Retinal pigment epithelial cell (primary cell): ENCODE measurements at regions not wholly inside any gene's neighbourhood (a gene's known extent, or its start where the extent isn't known, plus 50 kb on each side); places are given as distances from the start of the nearest gene placed in this dataset.

Experiments
- DNase-seq: peaks from one replicate; pipeline ENCODE4 v3.0.0-alpha.2; 2010; ENCODE audit warnings: low read depth
- H3K4me3 ChIP-seq: 2 replicates; pipeline ENCODE4 v1.5.1; 2011; ENCODE audit warnings: mild to moderate bottlenecking, low read length, control low read depth, moderate library complexity
- TF ChIP-seq, protein P1 (sequence below): conservative IDR thresholded peaks from 2 replicates; pipeline ENCODE4 v1.5.1; 2011; ENCODE audit warnings: low read depth, low read length, control low read depth, inconsistent platforms

DNA sequence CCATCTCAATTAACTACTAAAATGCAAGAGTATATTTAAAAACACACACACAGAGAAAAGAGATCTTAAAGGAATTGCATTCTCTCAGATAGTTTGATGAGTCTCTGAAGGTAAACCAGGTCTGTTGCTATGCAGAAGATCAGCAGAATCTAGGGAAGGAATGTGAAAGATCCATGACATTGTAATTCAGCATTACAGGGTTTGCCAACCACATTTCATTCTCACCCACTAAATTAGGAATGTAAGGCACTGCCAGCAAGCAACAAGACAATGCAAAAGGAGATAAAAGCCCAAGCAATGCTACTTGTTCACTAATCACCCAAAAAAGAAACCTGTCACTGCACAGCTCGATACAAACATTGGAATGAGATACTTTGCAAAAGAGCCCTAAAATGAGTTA lies 106.3 kb downstream of the LRIG3 start:
- no peak overlapping the region for H3K4me3 ChIP-seq
- TF ChIP-seq, protein P1, sequence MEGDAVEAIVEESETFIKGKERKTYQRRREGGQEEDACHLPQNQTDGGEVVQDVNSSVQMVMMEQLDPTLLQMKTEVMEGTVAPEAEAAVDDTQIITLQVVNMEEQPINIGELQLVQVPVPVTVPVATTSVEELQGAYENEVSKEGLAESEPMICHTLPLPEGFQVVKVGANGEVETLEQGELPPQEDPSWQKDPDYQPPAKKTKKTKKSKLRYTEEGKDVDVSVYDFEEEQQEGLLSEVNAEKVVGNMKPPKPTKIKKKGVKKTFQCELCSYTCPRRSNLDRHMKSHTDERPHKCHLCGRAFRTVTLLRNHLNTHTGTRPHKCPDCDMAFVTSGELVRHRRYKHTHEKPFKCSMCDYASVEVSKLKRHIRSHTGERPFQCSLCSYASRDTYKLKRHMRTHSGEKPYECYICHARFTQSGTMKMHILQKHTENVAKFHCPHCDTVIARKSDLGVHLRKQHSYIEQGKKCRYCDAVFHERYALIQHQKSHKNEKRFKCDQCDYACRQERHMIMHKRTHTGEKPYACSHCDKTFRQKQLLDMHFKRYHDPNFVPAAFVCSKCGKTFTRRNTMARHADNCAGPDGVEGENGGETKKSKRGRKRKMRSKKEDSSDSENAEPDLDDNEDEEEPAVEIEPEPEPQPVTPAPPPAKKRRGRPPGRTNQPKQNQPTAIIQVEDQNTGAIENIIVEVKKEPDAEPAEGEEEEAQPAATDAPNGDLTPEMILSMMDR, result no peak
- DNase-seq, result no peak

DNA sequence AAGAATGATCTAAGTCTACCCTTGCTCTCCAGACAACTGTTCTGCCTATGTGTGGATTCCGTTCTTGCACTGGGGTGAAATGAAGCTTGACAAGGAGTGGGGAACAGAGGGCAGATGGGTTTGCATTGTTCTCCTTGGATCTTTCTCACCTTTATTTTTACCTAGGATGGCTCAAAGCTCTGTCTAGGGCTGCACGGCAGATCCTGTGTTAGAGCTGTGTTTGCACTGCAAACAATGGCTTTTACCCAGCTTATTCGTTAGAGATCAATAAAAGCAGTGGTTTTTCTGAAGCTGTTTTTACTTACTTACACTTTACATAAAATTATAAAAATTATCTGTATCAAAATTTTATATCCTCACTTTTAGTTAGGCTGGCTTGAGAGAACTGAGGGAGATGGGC lies 105.1 kb downstream of the LRIG3 start:
- TF ChIP-seq, protein P1, result no peak
- DNase-seq, result no peak
- H3K4me3 ChIP-seq, result no peak overlapping the region

DNA sequence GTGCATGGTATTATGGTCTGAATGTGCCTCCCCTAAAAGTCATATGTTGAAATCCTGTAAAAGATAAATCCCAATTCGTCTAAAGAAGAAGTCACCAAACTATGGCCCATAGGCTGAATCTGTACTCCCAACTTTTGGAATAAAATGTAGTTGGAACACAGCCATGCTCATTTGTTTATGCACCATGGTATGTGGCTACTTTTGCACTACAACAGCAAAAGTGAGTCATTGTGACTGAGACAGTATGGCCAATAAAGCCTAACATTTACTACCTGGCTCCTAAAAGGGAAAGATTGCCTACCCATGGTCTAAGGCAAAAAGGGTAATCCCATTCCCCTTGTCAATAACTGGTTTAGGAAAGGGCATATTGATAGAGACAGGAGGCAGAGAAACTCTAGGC lies 101.8 kb downstream of the LRIG3 start:
- DNase-seq, result no peak
- TF ChIP-seq, protein P1, result no peak
- H3K4me3 ChIP-seq, result no peak overlapping the region

DNA sequence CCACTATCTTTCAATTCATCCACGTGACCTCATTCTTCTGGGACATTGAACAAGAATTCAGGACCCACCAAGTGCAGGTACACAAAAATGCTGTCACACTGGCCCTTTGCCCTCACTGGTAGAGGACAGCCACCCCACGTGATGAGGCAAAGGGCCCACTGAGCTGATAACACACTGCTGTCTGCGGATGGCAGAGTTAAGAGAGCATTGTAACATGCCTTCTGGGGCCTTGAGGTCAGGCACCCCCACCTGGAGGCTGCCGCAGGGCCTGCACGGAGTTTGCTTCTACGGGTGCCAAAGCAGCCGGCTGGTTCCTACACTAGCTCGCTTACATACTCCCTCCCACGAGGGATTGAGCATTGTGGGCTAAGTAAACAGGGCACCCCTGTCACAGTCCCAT lies 101.0 kb downstream of the LRIG3 start:
- H3K4me3 ChIP-seq, result no peak overlapping the region
- DNase-seq, result no peak
- TF ChIP-seq, protein P1, result no peak

DNA sequence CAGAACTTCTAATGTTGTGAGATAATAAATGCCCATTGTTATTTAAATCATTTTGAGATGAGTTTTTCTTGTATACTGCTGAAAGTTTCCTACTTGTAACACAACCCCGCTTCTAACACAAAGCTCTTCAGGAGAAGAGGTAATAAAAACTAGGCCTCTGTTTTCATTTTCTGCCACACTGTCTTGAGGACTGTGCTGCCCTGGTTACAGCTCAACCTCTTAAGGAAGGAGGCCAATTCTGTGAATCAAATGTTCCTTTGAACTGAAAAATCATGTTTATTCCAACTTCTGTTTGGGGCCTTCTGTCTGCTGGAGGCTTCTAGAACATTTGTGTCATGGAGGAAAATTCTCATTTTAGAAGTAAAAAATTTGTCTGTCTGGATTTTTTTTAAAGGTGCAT lies 100.3 kb downstream of the LRIG3 start:
- H3K4me3 ChIP-seq, result no peak overlapping the region
- no peak for DNase-seq
- TF ChIP-seq, protein P1, result no peak
